ENCODE measurements at regions not wholly inside any gene's neighbourhood (a gene's known extent, or its start where the extent isn't known, plus 50 kb on each side); places are given as distances from the start of the nearest gene placed in this dataset.

- TF ChIP-seq, protein P1, sequence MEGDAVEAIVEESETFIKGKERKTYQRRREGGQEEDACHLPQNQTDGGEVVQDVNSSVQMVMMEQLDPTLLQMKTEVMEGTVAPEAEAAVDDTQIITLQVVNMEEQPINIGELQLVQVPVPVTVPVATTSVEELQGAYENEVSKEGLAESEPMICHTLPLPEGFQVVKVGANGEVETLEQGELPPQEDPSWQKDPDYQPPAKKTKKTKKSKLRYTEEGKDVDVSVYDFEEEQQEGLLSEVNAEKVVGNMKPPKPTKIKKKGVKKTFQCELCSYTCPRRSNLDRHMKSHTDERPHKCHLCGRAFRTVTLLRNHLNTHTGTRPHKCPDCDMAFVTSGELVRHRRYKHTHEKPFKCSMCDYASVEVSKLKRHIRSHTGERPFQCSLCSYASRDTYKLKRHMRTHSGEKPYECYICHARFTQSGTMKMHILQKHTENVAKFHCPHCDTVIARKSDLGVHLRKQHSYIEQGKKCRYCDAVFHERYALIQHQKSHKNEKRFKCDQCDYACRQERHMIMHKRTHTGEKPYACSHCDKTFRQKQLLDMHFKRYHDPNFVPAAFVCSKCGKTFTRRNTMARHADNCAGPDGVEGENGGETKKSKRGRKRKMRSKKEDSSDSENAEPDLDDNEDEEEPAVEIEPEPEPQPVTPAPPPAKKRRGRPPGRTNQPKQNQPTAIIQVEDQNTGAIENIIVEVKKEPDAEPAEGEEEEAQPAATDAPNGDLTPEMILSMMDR (IDR thresholded peaks at IDR 0.05; ENCODE audit: insufficient read depth, low read length, poor library complexity, severe bottlenecking): no peak
- Histone ChIP-seq H3K27ac (ENCODE audit: low read depth, low read length) (no peak overlapping the region), H2AFZ (ENCODE audit: low read depth, low read length, severe bottlenecking) (no peak overlapping the region), H3K27me3 (ENCODE audit: low read length) (no peaks in the 10 kb centered on the region), H3K9me3 (ENCODE audit: insufficient read depth, low read length) (0 out of 2 replicates have a peak, but pooled peaks cover 4% of the 10 kb centered on the region), H3K9me2 (replicated peaks; ENCODE audit: insufficient read depth, low read length) (peaks cover 3% of the 10 kb centered on the region; the same call in 1 of the 2 replicates), H3K79me2 (ENCODE audit: insufficient read depth, low read length) (no peaks in the 10 kb centered on the region), H3K36me3 (ENCODE audit: low read length) (no peaks in the 10 kb centered on the region), H3K4me2 (ENCODE audit: low read depth, low read length, poor library complexity, severe bottlenecking) (no peak overlapping the region), H4K20me1 (ENCODE audit: low read depth, low read length) (no peaks in the 10 kb centered on the region), H3F3A (ENCODE audit: insufficient read depth) (no peaks in the 10 kb centered on the region), H3K4me3 (ENCODE audit: insufficient read depth, low read length, poor library complexity, severe bottlenecking) (no peak overlapping the region), H3K9ac (ENCODE audit: low read length) (no peak overlapping the region)
Observed at GRCh38 chr6:49155316-49155715, 307.7 kb downstream of the MMUT start.

DNA sequence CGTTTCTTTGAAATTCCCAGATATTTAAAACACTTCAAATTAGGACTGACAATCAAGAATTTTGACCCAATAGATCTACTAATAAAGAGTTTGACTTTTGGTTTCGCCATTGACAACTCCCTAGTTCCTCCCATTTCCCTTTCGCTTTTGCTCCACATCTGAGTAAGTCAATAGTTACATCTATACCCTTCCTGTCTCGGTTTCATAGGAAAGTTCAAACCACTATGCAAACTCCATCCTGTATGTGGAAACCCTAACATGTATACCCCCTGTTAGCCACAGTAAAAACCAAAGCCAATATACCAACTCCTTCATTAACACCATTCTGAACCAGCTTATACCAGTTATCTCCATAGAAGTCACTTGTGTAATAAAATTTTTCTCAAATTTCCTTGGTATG lies 311.1 kb downstream of the MMUT start:
- TF ChIP-seq, protein P1 (IDR thresholded peaks at IDR 0.05; ENCODE audit: insufficient read depth, low read length, poor library complexity, severe bottlenecking): no peak
- no peak for TF ChIP-seq EZH2phosphoT487 (conservative IDR thresholded peaks at IDR 0.05; ENCODE audit: low read length)
- no peaks in the 10 kb centered on the region for H3K79me2 ChIP-seq (ENCODE audit: insufficient read depth, low read length)
- H3K9ac ChIP-seq (ENCODE audit: low read length): no peak overlapping the region
- H3K27me3 ChIP-seq (ENCODE audit: low read length): no peaks in the 10 kb centered on the region
- H3F3A ChIP-seq (ENCODE audit: insufficient read depth): no peaks in the 10 kb centered on the region
- no peak overlapping the region for H3K4me2 ChIP-seq (ENCODE audit: low read depth, low read length, poor library complexity, severe bottlenecking)
- no peak overlapping the region for H2AFZ ChIP-seq (ENCODE audit: low read depth, low read length, severe bottlenecking)
- H4K20me1 ChIP-seq (ENCODE audit: low read depth, low read length): no peaks in the 10 kb centered on the region
- H3K9me3 ChIP-seq (ENCODE audit: insufficient read depth, low read length): no peaks in the 10 kb centered on the region
- H3K27ac ChIP-seq (ENCODE audit: low read depth, low read length): no peak overlapping the region
- H3K9me2 ChIP-seq (replicated peaks; ENCODE audit: insufficient read depth, low read length): peaks cover 3% of the 10 kb centered on the region; the same call in 1 of the 2 replicates
- no peaks in the 10 kb centered on the region for H3K36me3 ChIP-seq (ENCODE audit: low read length)
- no peak overlapping the region for H3K4me3 ChIP-seq (ENCODE audit: insufficient read depth, low read length, poor library complexity, severe bottlenecking)

- Histone ChIP-seq H3K79me2 (ENCODE audit: insufficient read depth, low read length) (no peaks in the 10 kb centered on the region), H3F3A (ENCODE audit: insufficient read depth) (no peaks in the 10 kb centered on the region), H3K4me2 (ENCODE audit: low read depth, low read length, poor library complexity, severe bottlenecking) (no peak overlapping the region)
Observed at GRCh38 chr6:49151461-49151860, 311.6 kb downstream of the MMUT start.

More at GRCh38 chr6:49151461-49151860, 311.6 kb downstream of the MMUT start:
- Histone ChIP-seq H3K27ac (ENCODE audit: low read depth, low read length) (no peak overlapping the region), H3K9me2 (replicated peaks; ENCODE audit: insufficient read depth, low read length) (peaks cover 3% of the 10 kb centered on the region; the same call in 1 of the 2 replicates), H3K9me3 (ENCODE audit: insufficient read depth, low read length) (no peaks in the 10 kb centered on the region), H3K4me3 (ENCODE audit: insufficient read depth, low read length, poor library complexity, severe bottlenecking) (no peak overlapping the region), H3K27me3 (ENCODE audit: low read length) (no peaks in the 10 kb centered on the region), H3K9ac (ENCODE audit: low read length) (no peak overlapping the region), H2AFZ (ENCODE audit: low read depth, low read length, severe bottlenecking) (no peak overlapping the region), H4K20me1 (ENCODE audit: low read depth, low read length) (no peaks in the 10 kb centered on the region), H3K36me3 (ENCODE audit: low read length) (no peaks in the 10 kb centered on the region)
- TF ChIP-seq, protein P1 (IDR thresholded peaks at IDR 0.05; ENCODE audit: insufficient read depth, low read length, poor library complexity, severe bottlenecking): no peak
- no peak for TF ChIP-seq EZH2phosphoT487 (conservative IDR thresholded peaks at IDR 0.05; ENCODE audit: low read length)
